Cerebellar cortex (tissue), 1 donor: ENCODE measurements at regions not wholly inside any gene's neighbourhood (a gene's known extent, or its start where the extent isn't known, plus 50 kb on each side); places are given as distances from the start of the nearest gene placed in this dataset.
"Not testable (repeated sequence)": the region's sequence is repeated elsewhere in the genome, so short reads cannot be mapped to it uniquely, and the experiment has no call there.

Experiments used
- DNase-seq: peaks from one replicate; pipeline ENCODE4 v3.0.0-alpha.2; 2015; ENCODE audit warnings: low spot score

GRCh38 chrX:42832764-42833549 lies 55.0 kb upstream of the PPP1R2C start:
- no peak for DNase-seq

GRCh38 chrX:42833550-42833940 lies 55.6 kb upstream of the PPP1R2C start:
- not testable (repeated sequence) for DNase-seq

- no peak for DNase-seq
These were observed 59.3 kb upstream of the PPP1R2C start for GRCh38 chrX:42837101-42837726.

GRCh38 chrX:42837747-42838146 lies 59.8 kb upstream of the PPP1R2C start:
- DNase-seq, result no peak

- DNase-seq, result no peak
These were observed 61.7 kb upstream of the PPP1R2C start for GRCh38 chrX:42839632-42840031.

- no peak for DNase-seq
These were observed 68.8 kb upstream of the PPP1R2C start for GRCh38 chrX:42846741-42847140.

GRCh38 chrX:42855259-42855658 lies 77.3 kb upstream of the PPP1R2C start:
- DNase-seq, result no peak

GRCh38 chrX:42857766-42858165 lies 79.8 kb upstream of the PPP1R2C start:
- DNase-seq, result no peak

- no peak for DNase-seq
These were observed 91.0 kb upstream of the PPP1R2C start for GRCh38 chrX:42869011-42869410.

GRCh38 chrX:42869659-42870476 lies 91.9 kb upstream of the PPP1R2C start:
- no peak for DNase-seq

- DNase-seq, result no peak
These were observed 108.6 kb upstream of the PPP1R2C start for GRCh38 chrX:42886519-42886918.

GRCh38 chrX:42900947-42901346 lies 123.0 kb upstream of the PPP1R2C start:
- no peak for DNase-seq

- DNase-seq, result no peak
These were observed 124.5 kb upstream of the PPP1R2C start for GRCh38 chrX:42902513-42902912.

- no peak for DNase-seq
These were observed 142.8 kb upstream of the PPP1R2C start for GRCh38 chrX:42920752-42921151.

GRCh38 chrX:42930071-42930470 lies 152.1 kb upstream of the PPP1R2C start:
- no peak for DNase-seq

- DNase-seq, result no peak
These were observed 153.0 kb upstream of the PPP1R2C start for GRCh38 chrX:42930951-42931350.

GRCh38 chrX:42933187-42933586 lies 155.2 kb upstream of the PPP1R2C start:
- no peak for DNase-seq

- DNase-seq, result no peak
These were observed 156.2 kb upstream of the PPP1R2C start for GRCh38 chrX:42934020-42934726.

- no peak for DNase-seq
These were observed 163.7 kb upstream of the PPP1R2C start for GRCh38 chrX:42941671-42942070.

GRCh38 chrX:42943051-42943974 lies 165.3 kb upstream of the PPP1R2C start:
- DNase-seq, result no peak

GRCh38 chrX:42944381-42944998 lies 166.5 kb upstream of the PPP1R2C start:
- no peak for DNase-seq
